NCI-H146 (cell line): ENCODE measurements at regions not wholly inside any gene's neighbourhood (a gene's known extent, or its start where the extent isn't known, plus 50 kb on each side); places are given as distances from the start of the nearest gene placed in this dataset.

Experiments used
- DNase-seq: peaks from one replicate; lab custom pipeline; 2025; lab: John Stamatoyannopoulos, UW

GRCh38 chr6:141675957-141676356 is 456.8 kb upstream of the GJE1 start:
- peak; percentile 39 for DNase-seq

DNA sequence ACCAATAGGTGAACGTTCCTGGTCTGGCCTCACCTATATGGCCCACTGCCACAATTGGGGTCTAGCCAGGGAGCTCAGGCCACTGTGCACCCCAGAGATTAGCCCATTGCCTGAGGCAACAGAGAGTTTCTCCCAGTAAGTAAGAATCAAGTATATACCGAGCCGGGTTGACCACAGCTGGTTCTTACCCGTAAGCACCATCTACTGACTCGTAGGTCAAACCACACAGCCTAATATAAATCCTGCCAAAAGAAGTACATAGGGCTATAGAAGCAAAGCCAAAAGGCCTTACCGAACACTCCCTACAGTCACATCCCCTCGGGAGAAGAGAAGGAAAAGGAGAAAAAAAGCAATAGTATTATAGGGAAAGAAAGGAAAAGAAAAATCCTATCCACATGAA is 463.6 kb upstream of the GJE1 start:
- DNase-seq = no peak

DNA sequence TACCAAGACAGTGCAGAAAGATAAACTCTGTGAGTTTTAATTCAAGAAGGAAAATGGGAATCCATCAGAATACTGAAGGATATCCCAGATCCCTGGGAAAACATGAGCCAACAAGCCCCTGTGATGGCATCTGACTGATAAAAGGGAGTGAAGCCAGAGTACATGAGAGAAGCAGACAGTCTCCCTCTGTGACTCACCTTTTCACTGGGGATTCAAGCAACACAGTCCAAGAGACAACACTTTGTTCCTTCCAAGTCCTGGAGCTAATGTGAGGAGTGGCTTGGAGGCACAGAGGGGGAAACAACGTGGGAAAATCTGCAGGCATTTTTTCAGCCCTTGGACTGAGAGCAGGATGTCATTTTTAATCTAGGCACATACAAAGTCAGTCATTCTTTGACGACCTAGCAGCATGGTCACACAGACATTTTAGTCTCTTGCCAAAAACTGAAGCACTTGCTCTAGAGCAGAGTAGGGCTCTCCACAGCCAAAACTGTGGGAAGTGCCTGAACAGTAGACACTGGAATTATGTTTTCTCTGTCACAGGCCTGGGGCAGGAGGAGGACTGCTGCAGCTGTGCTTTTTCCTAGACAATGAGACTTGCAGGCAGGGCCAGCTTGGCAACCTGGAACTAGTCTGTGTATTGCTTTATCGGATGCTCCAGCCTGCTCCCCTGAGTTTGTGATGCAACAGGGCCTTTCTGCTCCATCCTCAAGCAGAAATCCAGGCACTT is 465.0 kb upstream of the GJE1 start:
- no peak for DNase-seq

- DNase-seq = no peak
Observed at GRCh38 chr6:141666187-141666586, 466.5 kb upstream of the GJE1 start.

GRCh38 chr6:141664744-141665143 is 468.0 kb upstream of the GJE1 start:
- no peak for DNase-seq

GRCh38 chr6:141659582-141659981 is 473.1 kb upstream of the GJE1 start:
- no peak for DNase-seq

DNA sequence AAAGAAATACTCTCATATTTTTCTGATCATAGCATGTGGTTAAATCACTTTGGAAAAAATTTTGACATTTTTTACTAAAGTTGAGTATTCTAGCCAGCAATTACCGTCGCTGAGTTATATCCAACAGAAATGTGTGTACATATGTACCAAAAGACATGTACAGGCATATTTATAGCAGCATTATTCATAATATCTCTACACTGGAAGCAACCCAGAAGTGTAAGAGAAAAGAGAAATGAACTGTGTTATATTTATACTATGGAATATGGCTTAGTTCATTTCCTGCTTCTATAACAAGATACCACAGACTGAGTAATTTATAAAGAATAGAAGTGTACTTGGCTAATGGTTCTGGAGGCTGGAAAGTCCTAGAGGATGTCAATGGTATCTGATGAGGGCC is 474.0 kb upstream of the GJE1 start:
- DNase-seq = no peak

DNA sequence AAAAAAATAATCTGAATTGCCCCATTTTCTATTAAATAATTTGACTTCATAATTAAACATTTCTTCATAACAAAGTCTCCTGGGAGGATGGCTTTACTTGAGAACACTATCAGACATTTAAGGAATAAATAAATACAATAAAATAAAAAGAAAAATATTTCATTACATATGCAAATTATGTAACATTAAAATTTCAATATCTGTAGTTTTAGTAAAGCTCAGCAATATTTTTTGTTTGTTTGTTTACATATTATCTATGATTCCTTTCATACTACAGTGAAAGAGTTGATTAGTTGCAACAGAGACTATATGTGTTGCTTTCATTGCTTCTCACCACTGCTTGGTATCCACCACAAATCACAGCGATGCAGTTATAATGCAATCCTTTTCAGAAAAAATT is 474.9 kb upstream of the GJE1 start:
- no peak for DNase-seq

GRCh38 chr6:141653590-141653989 is 479.1 kb upstream of the GJE1 start:
- DNase-seq = peak; percentile 4

- no peak for DNase-seq
Observed at GRCh38 chr6:141641951-141642350, 490.8 kb upstream of the GJE1 start.

DNA sequence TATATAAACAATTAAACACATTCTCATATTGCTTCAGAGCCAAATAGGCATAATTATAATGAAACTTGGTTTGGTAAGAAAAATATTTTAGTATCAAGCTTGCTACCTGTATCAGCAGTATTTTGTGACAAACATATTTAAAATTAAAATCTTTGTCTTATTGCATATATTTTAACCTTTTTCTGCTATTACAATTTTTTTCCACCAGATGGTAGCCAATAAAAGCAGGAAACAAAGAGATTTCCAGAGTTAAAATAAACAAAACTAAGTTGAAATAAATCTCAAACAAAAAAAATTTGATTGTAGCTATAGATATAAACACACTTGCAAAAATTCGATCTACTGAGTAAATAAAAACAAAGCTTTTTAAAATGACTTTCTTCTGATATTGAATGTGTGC is 491.3 kb upstream of the GJE1 start:
- DNase-seq = no peak

DNA sequence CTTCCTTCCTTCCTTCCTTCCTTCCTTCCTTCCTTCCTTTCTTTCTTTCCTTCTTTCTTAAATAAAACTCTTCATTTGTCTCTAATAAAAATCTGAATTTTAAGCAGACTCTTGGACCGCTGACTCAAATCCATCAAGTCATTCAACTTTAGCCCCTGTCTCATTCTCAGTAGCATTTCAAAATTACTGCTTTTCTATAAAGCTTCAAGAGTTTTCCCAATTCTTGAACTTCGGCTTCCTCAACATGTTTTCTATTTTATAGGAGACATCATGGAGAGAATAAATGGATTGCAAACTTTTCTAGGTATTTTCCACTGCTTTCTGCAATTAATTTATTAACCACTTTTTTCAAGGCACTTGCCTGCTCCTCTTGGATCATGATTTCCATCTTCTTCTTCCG is 497.1 kb upstream of the GJE1 start:
- DNase-seq = no peak

DNA sequence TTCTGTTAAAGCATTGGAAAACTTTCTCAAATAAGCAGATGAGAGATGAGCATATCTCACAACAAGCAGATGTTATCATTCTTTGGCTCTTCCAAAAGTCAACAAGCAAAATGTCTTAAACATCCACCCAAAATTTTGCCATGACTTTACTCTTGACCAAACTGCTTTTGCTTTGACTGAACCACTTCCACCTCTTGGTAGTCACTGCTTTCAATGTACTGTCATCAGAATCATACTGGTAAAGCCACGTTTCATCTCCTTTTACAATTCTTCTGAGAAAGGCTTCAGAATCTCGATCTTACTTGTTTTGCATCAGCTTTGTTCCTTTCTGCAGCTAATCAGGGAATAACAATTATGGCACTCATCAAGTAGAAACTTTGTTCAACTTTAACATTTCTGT is 498.5 kb upstream of the GJE1 start:
- no peak for DNase-seq

GRCh38 chr6:141624301-141624700 is 508.4 kb upstream of the GJE1 start:
- DNase-seq = no peak

DNA sequence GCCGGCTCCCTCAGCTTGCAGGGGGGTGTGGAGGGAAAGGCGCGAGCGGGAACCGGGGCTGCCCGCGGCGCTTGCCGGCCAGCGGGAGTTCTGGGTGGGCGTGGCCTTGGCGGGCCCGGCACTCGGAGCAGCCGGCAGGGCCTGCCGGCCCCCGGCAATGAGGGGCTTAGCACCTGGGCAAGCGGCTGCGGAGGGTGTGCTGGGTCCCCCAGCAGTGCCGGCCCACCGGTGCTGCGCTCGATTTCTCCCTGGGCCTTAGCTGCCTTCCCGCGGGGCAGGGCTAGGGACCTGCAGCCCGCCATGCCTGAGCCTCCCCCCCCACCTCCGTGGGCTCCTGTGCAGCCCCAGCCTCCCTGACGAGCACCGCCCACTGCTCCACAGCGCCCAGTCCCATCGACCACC is 514.5 kb upstream of the GJE1 start:
- DNase-seq = no peak

GRCh38 chr6:141610741-141611140 is 522.0 kb upstream of the GJE1 start:
- no peak for DNase-seq

DNA sequence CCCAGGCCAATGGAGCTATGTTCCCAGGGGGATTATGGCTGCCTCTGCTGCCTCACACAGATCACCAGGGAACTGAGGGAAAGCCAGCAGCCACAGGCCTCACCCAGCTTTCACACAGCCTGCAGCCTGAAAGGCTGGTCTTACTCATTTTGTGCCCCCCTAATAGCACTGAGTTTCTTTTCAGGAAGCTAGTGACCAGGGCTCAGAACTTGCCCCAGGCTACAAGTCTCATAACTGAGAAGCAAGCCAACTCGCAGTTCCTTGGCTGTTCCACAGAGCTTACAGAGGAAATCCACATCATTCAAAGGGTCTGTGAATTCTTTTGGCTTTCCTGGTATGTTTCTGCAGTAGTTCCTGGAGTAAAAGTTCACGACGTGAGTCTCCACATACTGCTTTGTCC is 524.8 kb upstream of the GJE1 start:
- no peak for DNase-seq

- DNase-seq = no peak
Observed at GRCh38 chr6:141598487-141598886, 534.2 kb upstream of the GJE1 start.

GRCh38 chr6:141594874-141595273 is 537.9 kb upstream of the GJE1 start:
- no peak for DNase-seq

DNA sequence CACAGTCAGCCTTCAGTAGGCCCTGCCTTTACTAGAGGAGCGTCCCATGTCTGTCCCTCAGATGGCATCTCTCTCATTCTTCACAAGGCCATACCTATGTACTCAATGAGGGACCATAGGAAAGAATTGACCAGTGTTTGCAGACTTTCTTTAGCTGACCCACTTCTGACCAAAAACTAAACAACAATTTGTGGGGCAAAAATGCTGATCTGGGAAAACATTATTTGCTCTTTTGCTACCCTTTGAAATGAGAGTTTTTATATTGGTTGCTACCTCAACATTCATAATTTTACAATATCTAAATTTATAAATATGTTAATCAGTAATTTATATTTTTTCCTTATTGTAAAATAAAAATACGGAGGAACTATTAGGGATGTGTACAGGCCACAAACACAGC is 539.4 kb upstream of the GJE1 start:
- DNase-seq = no peak

GRCh38 chr6:141587482-141588266 is 545.1 kb upstream of the GJE1 start:
- no peak for DNase-seq

GRCh38 chr6:141580988-141581552 is 551.7 kb upstream of the GJE1 start:
- DNase-seq = no peak

GRCh38 chr6:141580131-141580530 is 552.6 kb upstream of the GJE1 start:
- no peak for DNase-seq
